Activated T-cell treated with anti-CD3 and anti-CD28 coated beads for 1 hour (primary cell): ENCODE measurements at regions not wholly inside any gene's neighbourhood (a gene's known extent, or its start where the extent isn't known, plus 50 kb on each side); places are given as distances from the start of the nearest gene placed in this dataset.
"Not testable (repeated sequence)": the region's sequence is repeated elsewhere in the genome, so short reads cannot be mapped to it uniquely, and the experiment has no call there.

Experiments
- DNase-seq: peaks from one replicate; pipeline ENCODE4 v3.0.0-alpha.2; 2020; ENCODE audit warnings: low read depth

GRCh38 chr5:130724658-130725057, 440.4 kb downstream of the HINT1 start:
- DNase-seq: no peak

GRCh38 chr5:130720355-130720754, 444.7 kb downstream of the HINT1 start:
- no peak for DNase-seq

GRCh38 chr5:130715541-130715940, 449.5 kb downstream of the HINT1 start:
- no peak for DNase-seq

- DNase-seq: no peak
Observed at GRCh38 chr5:130714200-130714599, 450.9 kb downstream of the HINT1 start.

GRCh38 chr5:130712324-130712723, 452.7 kb downstream of the HINT1 start:
- DNase-seq: no peak

- no peak for DNase-seq
Observed at GRCh38 chr5:130710596-130710995, 454.5 kb downstream of the HINT1 start.

GRCh38 chr5:130708754-130709153, 456.3 kb downstream of the HINT1 start:
- no peak for DNase-seq

GRCh38 chr5:130706696-130707095, 458.4 kb downstream of the HINT1 start:
- no peak for DNase-seq

- no peak for DNase-seq
Observed at GRCh38 chr5:130705368-130705767, 459.7 kb downstream of the HINT1 start.

GRCh38 chr5:130693509-130693908, 471.5 kb downstream of the HINT1 start:
- DNase-seq: no peak

- no peak for DNase-seq
Observed at GRCh38 chr5:130692770-130693169, 472.3 kb downstream of the HINT1 start.

- no peak for DNase-seq
Observed at GRCh38 chr5:130689831-130690230, 475.2 kb downstream of the HINT1 start.

- no peak for DNase-seq
Observed at GRCh38 chr5:130687085-130687733, 477.8 kb downstream of the HINT1 start.

GRCh38 chr5:130678637-130679036, 486.4 kb downstream of the HINT1 start:
- no peak for DNase-seq

- DNase-seq: no peak
Observed at GRCh38 chr5:130666462-130666861, 498.6 kb downstream of the HINT1 start.

GRCh38 chr5:130652176-130652575, 512.9 kb downstream of the HINT1 start:
- DNase-seq: no peak

- DNase-seq: no peak
Observed at GRCh38 chr5:130651440-130651839, 513.6 kb downstream of the HINT1 start.

- no peak for DNase-seq
Observed at GRCh38 chr5:130643321-130643720, 521.7 kb downstream of the HINT1 start.

- DNase-seq: no peak
Observed at GRCh38 chr5:130642461-130642860, 522.6 kb downstream of the HINT1 start.

GRCh38 chr5:130627145-130627544, 537.9 kb downstream of the HINT1 start:
- DNase-seq: no peak

- DNase-seq: no peak
Observed at GRCh38 chr5:130624805-130625204, 540.3 kb downstream of the HINT1 start.

GRCh38 chr5:130616161-130616560, 548.9 kb downstream of the HINT1 start:
- no peak for DNase-seq

- DNase-seq: no peak
Observed at GRCh38 chr5:130605234-130605633, 559.8 kb downstream of the HINT1 start.

- not testable (repeated sequence) for DNase-seq
Observed at GRCh38 chr5:130596647-130597046, 568.4 kb downstream of the HINT1 start.

- DNase-seq: no peak
Observed at GRCh38 chr5:130580264-130580663, 584.8 kb downstream of the HINT1 start.
